GM21576 (cell line): ENCODE measurements at regions not wholly inside any gene's neighbourhood (a gene's known extent, or its start where the extent isn't known, plus 50 kb on each side); places are given as distances from the start of the nearest gene placed in this dataset.

Experiments
- ATAC-seq: cut with Tn5 transposase; IDR thresholded peaks from one replicate; pipeline ENCODE4 v1.9.1; 2021; ENCODE audit warnings: mild to moderate bottlenecking, moderate library complexity; ENCODE audit not compliant: unreplicated experiment

- no peak for ATAC-seq
These were observed 306.1 kb upstream of the KLHL29 start for GRCh38 chr2:23078784-23079434.

- no peak for ATAC-seq
These were observed 301.0 kb upstream of the KLHL29 start for GRCh38 chr2:23083966-23084365.

GRCh38 chr2:23091019-23091418 lies 294.0 kb upstream of the KLHL29 start:
- no peak for ATAC-seq

GRCh38 chr2:23091900-23092299 lies 293.1 kb upstream of the KLHL29 start:
- ATAC-seq = no peak

- ATAC-seq = no peak
These were observed 292.1 kb upstream of the KLHL29 start for GRCh38 chr2:23092831-23093230.

GRCh38 chr2:23093513-23093912 lies 291.5 kb upstream of the KLHL29 start:
- ATAC-seq = no peak

- no peak for ATAC-seq
These were observed 287.9 kb upstream of the KLHL29 start for GRCh38 chr2:23096906-23097602.

GRCh38 chr2:23100406-23100805 lies 284.6 kb upstream of the KLHL29 start:
- ATAC-seq = no peak

GRCh38 chr2:23106242-23106785 lies 278.7 kb upstream of the KLHL29 start:
- ATAC-seq = no peak

- no peak for ATAC-seq
These were observed 277.5 kb upstream of the KLHL29 start for GRCh38 chr2:23107327-23107941.

GRCh38 chr2:23111263-23111662 lies 273.7 kb upstream of the KLHL29 start:
- ATAC-seq = no peak

GRCh38 chr2:23112517-23112916 lies 272.5 kb upstream of the KLHL29 start:
- ATAC-seq = no peak

- no peak for ATAC-seq
These were observed 270.7 kb upstream of the KLHL29 start for GRCh38 chr2:23114299-23114698.

GRCh38 chr2:23118313-23118712 lies 266.7 kb upstream of the KLHL29 start:
- no peak for ATAC-seq

- no peak for ATAC-seq
These were observed 266.1 kb upstream of the KLHL29 start for GRCh38 chr2:23118894-23119293.

- ATAC-seq = no peak
These were observed 264.8 kb upstream of the KLHL29 start for GRCh38 chr2:23120161-23120560.

GRCh38 chr2:23121968-23122648 lies 262.9 kb upstream of the KLHL29 start:
- no peak for ATAC-seq

- no peak for ATAC-seq
These were observed 262.2 kb upstream of the KLHL29 start for GRCh38 chr2:23122681-23123215.

GRCh38 chr2:23123686-23124085 lies 261.3 kb upstream of the KLHL29 start:
- no peak for ATAC-seq

- no peak for ATAC-seq
These were observed 260.7 kb upstream of the KLHL29 start for GRCh38 chr2:23124214-23124750.

GRCh38 chr2:23127465-23127864 lies 257.5 kb upstream of the KLHL29 start:
- ATAC-seq = no peak
